ENCODE measurements at regions not wholly inside any gene's neighbourhood (a gene's known extent, or its start where the extent isn't known, plus 50 kb on each side); places are given as distances from the start of the nearest gene placed in this dataset.

- Histone ChIP-seq H3K27me3 (replicated peaks; ENCODE audit: control insufficient read depth, insufficient read depth, low read length) (no peaks in the 10 kb centered on the region), H3K9me3 (no peaks in the 10 kb centered on the region), H3K4me3 (ENCODE audit: low read depth, low read length) (no peak overlapping the region), H3K36me3 (ENCODE audit: control insufficient read depth, insufficient read depth, low read length) (no peaks in the 10 kb centered on the region), H3K4me1 (no peaks in the 10 kb centered on the region)
- ChIA-PET POLR2A (no interaction called here), CTCF (no interaction called here)
- Mint-ChIP-seq H3K27ac (ENCODE audit: unreplicated experiment) (no peak overlapping the region), H3K36me3 (ENCODE audit: insufficient read depth, unreplicated experiment) (no peaks in the 10 kb centered on the region), H3K4me3 (ENCODE audit: unreplicated experiment) (no peak overlapping the region), H3K27me3 (ENCODE audit: insufficient read depth, unreplicated experiment) (peaks cover 17% of the 10 kb centered on the region), H3K4me1 (ENCODE audit: low read depth, unreplicated experiment) (no peaks in the 10 kb centered on the region), H3K9me3 (ENCODE audit: unreplicated experiment) (no peaks in the 10 kb centered on the region)
- BruUV-seq (replicated peaks) = no TSS peak
- no peak for TF ChIP-seq CTCF (IDR thresholded peaks at IDR 0.05; ENCODE audit: insufficient read depth in 1 of 2, low read depth in 1 of 2, low read length in 1 of 2, severe bottlenecking in 1 of 2, unreplicated experiment in 1 of 2)
- intact Hi-C loops (cut with micrococcal nuclease; ENCODE audit: unreplicated experiment) = no loop called here
- DNase-seq = no peak
Measured at GRCh38 chr3:65279225-65279782, 591.5 kb upstream of the ADAMTS9 start.

- H3K36me3 ChIP-seq (ENCODE audit: control insufficient read depth, insufficient read depth, low read length) = no peaks in the 10 kb centered on the region
- DNase-seq = no peak
- Mint-ChIP-seq H3K36me3 (ENCODE audit: insufficient read depth, unreplicated experiment) (no peaks in the 10 kb centered on the region), H3K27me3 (ENCODE audit: insufficient read depth, unreplicated experiment) (peaks cover 14% of the 10 kb centered on the region), H3K4me1 (ENCODE audit: low read depth, unreplicated experiment) (no peaks in the 10 kb centered on the region), H3K4me3 (ENCODE audit: unreplicated experiment) (no peak overlapping the region), H3K9me3 (ENCODE audit: unreplicated experiment) (no peaks in the 10 kb centered on the region), H3K27ac (ENCODE audit: unreplicated experiment) (no peak overlapping the region)
- intact Hi-C loops (cut with micrococcal nuclease; ENCODE audit: unreplicated experiment) = no loop called here
- ChIA-PET CTCF (no interaction called here), POLR2A (no interaction called here)
- BruUV-seq (replicated peaks) = no TSS peak
- no peaks in the 10 kb centered on the region for H3K4me1 ChIP-seq
- no peaks in the 10 kb centered on the region for H3K9me3 ChIP-seq
- TF ChIP-seq CTCF (IDR thresholded peaks at IDR 0.05; ENCODE audit: insufficient read depth in 1 of 2, low read depth in 1 of 2, low read length in 1 of 2, severe bottlenecking in 1 of 2, unreplicated experiment in 1 of 2) = no peak
- H3K27me3 ChIP-seq (replicated peaks; ENCODE audit: control insufficient read depth, insufficient read depth, low read length) = no peaks in the 10 kb centered on the region
- H3K4me3 ChIP-seq (ENCODE audit: low read depth, low read length) = no peak overlapping the region
Measured at GRCh38 chr3:65277798-65278197, 590.0 kb upstream of the ADAMTS9 start.

GRCh38 chr3:65276551-65276950 lies 588.8 kb upstream of the ADAMTS9 start:
- H3K9me3 Mint-ChIP-seq (ENCODE audit: unreplicated experiment) = no peaks in the 10 kb centered on the region
- Histone ChIP-seq H3K4me3 (ENCODE audit: low read depth, low read length) (no peak overlapping the region), H3K4me1 (no peaks in the 10 kb centered on the region), H3K36me3 (ENCODE audit: control insufficient read depth, insufficient read depth, low read length) (no peaks in the 10 kb centered on the region), H3K27me3 (replicated peaks; ENCODE audit: control insufficient read depth, insufficient read depth, low read length) (no peaks in the 10 kb centered on the region), H3K9me3 (no peaks in the 10 kb centered on the region)
- H3K27ac Mint-ChIP-seq (ENCODE audit: unreplicated experiment) = no peak overlapping the region
- intact Hi-C loops (cut with micrococcal nuclease; ENCODE audit: unreplicated experiment) = no loop called here
- no peak for DNase-seq
- H3K27me3 Mint-ChIP-seq (ENCODE audit: insufficient read depth, unreplicated experiment) = peaks cover 10% of the 10 kb centered on the region
- ChIA-PET CTCF (no interaction called here), POLR2A (no interaction called here)
- no peak overlapping the region for H3K4me3 Mint-ChIP-seq (ENCODE audit: unreplicated experiment)
- no peaks in the 10 kb centered on the region for H3K4me1 Mint-ChIP-seq (ENCODE audit: low read depth, unreplicated experiment)
- no peak for TF ChIP-seq CTCF (IDR thresholded peaks at IDR 0.05; ENCODE audit: insufficient read depth in 1 of 2, low read depth in 1 of 2, low read length in 1 of 2, severe bottlenecking in 1 of 2, unreplicated experiment in 1 of 2)
- BruUV-seq (replicated peaks) = no TSS peak
- no peaks in the 10 kb centered on the region for H3K36me3 Mint-ChIP-seq (ENCODE audit: insufficient read depth, unreplicated experiment)

All from Caco-2 (cell line).